ENCODE measurements at regions not wholly inside any gene's neighbourhood (a gene's known extent, or its start where the extent isn't known, plus 50 kb on each side); places are given as distances from the start of the nearest gene placed in this dataset.

DNA sequence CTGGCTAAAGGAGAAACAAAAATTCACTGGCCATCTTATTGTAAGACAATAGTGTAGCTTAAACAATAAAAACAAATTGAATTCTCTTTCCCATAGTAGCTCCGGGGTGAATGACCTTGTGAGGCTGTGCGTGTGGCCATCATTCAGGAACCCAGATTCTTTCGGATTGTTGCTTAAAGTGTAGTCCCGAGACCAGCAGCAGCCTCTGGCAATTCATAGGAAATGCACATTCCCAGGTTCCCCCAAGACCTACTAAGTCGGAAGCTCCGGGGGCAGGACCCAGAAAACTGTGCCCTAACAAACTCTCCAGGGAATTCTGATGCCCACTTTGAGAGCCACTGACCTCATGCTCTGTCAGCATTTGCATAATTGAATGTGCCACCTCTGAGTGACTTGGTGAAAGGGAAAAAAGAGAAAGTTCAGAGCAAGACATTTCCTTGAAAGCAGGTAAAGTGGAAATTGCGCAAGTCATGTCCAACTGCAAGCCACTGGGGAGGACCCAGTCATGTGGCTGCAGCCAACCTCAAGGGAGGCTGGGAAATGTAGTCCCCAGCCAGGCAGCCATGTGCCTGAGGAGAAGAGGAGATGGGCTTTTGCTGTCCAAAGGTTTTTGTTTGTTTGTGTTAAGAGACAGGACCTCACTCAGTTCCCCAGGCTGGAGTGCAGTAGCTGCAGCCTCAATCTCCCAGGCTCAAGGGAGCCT lies 50.7 kb upstream of the PNMA8B start:
- TF ChIP-seq CTCF (IDR thresholded peaks at IDR 0.05 in 4 of 5, conservative IDR thresholded peaks at IDR 0.05 in 1 of 5) (no peak), POLR2A (IDR thresholded peaks at IDR 0.05) (no peak)

All from gastrocnemius medialis (tissue), 4 donors.